ENCODE measurements at regions not wholly inside any gene's neighbourhood (a gene's known extent, or its start where the extent isn't known, plus 50 kb on each side); places are given as distances from the start of the nearest gene placed in this dataset.

- TF ChIP-seq CTCF (IDR thresholded peaks at IDR 0.05) (no peak), EZH2 (IDR thresholded peaks at IDR 0.05; ENCODE audit: borderline replicate concordance, insufficient read depth, low read depth, low read length, poor library complexity, severe bottlenecking) (no peak)
Observed at GRCh38 chr2:160664603-160665140, 171.1 kb upstream of the RBMS1 start.

Measured in B cell (primary cell).